HG03103 (cell line): ENCODE measurements at regions not wholly inside any gene's neighbourhood (a gene's known extent, or its start where the extent isn't known, plus 50 kb on each side); places are given as distances from the start of the nearest gene placed in this dataset.
"Not testable (repeated sequence)": the region's sequence is repeated elsewhere in the genome, so short reads cannot be mapped to it uniquely, and the experiment has no call there.

ENCODE experiments used
- ATAC-seq: cut with Tn5 transposase; IDR thresholded peaks from one replicate; pipeline ENCODE4 v1.9.1; 2021; ENCODE audit warnings: low read depth; ENCODE audit not compliant: unreplicated experiment

DNA sequence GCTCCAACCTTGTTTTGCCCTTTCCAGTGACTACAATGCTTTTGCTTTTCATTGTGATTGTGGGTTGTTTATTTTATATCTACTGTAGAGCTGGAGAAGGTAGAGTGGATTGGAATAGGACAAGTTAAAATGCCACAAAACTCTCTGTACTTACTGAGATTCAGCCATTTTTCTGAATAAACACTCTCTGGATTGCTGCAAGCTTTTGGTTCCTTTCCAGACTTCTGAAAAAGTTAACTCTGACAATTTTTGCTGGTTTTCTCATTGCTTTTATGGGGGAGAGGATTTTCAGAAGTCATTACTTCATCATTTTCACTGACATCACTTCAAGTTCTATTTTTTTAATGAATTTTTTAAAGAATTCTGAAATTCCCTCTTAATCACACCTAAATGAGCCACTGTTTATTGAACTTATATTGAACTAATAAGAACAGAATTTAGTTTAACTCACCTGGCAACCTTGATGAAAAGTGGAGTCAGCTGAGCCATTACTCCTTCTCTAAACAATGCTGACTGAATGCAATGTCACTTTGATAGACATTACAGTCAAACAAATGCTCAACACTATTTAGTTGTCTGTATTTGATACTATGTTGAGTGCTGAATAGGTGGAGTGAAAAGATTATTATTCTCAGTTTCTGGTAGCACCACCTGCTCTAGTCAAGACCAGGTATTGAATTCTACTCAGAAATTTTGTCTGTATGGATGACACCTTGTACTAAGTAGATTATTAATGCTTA is 303.5 kb downstream of the DLEU7 start:
- no peak for ATAC-seq

GRCh38 chr13:50543141-50543540 is 300.4 kb downstream of the DLEU7 start:
- ATAC-seq: no peak

DNA sequence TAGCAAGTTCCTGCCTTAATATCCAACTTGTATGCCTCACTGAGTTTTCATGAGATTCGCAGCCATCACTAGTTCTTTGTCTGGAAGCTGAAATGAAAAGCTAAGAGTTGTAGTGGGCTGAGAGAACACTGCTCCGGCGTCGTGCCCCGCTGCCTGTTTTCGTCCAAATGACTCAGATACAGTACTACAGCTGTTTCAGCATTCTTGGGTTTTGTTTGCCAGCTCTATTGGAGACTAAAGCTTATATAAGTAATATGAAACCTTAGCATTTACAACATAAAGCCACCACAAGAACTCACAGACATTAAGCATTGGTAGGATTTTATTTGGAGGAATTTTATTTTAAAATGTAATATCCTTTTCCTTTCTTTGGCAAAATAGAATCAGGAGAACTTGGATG is 299.7 kb downstream of the DLEU7 start:
- no peak for ATAC-seq

DNA sequence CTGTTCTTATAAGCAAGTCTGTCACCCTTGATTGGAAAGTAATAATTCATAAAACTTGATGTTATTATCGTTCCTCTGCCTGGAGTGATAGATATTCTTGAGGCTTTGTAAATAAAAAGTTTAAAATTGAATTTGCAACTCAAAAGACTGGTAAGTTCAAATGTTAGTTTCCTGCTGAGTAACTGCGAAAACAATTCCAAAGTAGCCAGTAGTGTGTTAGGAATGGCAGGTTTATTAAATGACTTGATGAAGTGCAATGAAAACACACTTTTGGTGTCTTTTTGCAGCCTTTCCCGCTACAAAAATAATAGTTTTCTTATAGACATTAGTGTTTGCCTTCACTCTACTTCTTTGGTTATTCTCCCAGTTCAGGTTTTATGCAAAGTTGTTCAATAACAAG is 299.3 kb downstream of the DLEU7 start:
- ATAC-seq: no peak

DNA sequence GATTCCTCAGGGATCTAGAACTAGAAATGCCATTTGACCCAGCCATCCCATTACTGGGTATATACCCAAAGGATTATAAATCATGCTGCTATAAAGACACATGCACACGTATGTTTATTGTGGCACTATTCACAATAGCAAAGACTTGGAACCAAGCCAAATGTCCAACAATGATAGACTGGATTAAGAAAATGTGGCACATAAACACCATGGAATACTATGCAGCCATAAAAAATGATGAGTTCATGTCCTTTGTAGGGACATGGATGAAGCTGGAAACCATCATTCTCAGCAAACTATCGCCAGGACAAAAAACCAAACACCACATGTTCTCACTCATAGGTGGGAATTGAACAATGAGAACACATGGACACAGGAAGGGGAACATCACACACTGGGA is 296.3 kb downstream of the DLEU7 start:
- ATAC-seq: not testable (repeated sequence)

- no peak for ATAC-seq
These were observed 294.9 kb downstream of the DLEU7 start for GRCh38 chr13:50548586-50548985.

GRCh38 chr13:50549221-50549942 is 294.1 kb downstream of the DLEU7 start:
- no peak for ATAC-seq

GRCh38 chr13:50550151-50550550 is 293.3 kb downstream of the DLEU7 start:
- no peak for ATAC-seq

GRCh38 chr13:50552424-50552966 is 291.0 kb downstream of the DLEU7 start:
- ATAC-seq: no peak

- ATAC-seq: no peak
These were observed 281.8 kb downstream of the DLEU7 start for GRCh38 chr13:50561739-50562138.

DNA sequence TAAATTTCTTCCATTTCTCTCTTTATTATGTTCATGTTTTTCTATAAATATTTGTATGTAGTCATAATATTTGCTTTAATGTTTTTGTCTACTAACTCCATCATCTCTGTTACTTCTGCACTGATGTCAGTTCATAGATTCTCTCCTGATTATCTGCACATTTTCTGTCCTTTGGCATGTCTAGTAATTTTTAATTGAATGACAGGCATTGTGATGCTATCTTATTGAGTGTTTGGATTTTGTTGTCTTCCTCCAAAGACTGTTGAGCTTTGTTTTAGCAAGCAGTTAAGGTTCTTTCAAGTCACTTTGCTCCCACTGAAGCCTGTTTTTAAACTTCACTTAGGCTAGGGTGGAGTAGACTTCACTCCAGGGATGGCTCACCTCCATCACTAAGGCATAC is 276.8 kb downstream of the DLEU7 start:
- ATAC-seq: no peak

GRCh38 chr13:50572129-50572528 is 271.4 kb downstream of the DLEU7 start:
- ATAC-seq: no peak

DNA sequence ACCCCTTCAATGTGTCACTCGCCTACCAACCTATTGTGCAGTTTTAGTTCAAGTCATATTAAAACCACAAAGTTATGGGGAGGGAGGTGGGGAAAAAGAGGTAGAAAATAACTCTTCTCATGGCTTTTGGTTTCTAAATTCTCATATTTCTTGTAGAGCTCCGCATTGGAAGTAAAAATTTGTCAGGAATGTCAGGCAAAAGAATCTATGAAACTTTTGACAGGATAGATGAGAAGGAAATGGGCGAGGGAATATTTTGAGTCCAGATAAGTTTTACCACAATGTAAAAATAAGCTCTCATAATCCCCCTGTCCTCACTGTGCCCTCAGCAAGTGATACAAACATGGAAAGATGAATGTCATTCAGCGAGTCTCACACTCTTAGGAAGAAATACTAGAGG is 270.4 kb downstream of the DLEU7 start:
- no peak for ATAC-seq

- no peak for ATAC-seq
These were observed 268.8 kb downstream of the DLEU7 start for GRCh38 chr13:50574731-50575130.

GRCh38 chr13:50575138-50575537 is 268.4 kb downstream of the DLEU7 start:
- ATAC-seq: no peak

- ATAC-seq: no peak
These were observed 267.3 kb downstream of the DLEU7 start for GRCh38 chr13:50576156-50576555.

DNA sequence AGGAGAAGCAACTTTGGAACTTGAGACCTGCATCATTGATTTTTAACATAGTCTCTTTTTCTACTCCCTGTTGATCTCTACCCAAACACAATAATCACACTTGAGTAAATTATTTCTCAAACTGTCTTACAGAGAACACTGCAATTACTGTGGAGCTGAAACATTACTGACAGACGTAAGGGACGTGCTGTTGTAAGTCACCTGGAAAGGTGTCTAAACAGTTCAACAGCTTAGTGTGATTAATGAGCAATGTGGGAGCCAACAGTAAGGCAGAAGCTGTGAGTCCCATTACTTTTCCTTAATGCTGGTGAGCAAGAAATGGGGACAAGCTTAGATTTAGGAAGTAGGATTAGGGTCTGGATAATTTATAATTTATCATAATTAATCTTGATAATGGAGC is 265.7 kb downstream of the DLEU7 start:
- ATAC-seq: no peak

DNA sequence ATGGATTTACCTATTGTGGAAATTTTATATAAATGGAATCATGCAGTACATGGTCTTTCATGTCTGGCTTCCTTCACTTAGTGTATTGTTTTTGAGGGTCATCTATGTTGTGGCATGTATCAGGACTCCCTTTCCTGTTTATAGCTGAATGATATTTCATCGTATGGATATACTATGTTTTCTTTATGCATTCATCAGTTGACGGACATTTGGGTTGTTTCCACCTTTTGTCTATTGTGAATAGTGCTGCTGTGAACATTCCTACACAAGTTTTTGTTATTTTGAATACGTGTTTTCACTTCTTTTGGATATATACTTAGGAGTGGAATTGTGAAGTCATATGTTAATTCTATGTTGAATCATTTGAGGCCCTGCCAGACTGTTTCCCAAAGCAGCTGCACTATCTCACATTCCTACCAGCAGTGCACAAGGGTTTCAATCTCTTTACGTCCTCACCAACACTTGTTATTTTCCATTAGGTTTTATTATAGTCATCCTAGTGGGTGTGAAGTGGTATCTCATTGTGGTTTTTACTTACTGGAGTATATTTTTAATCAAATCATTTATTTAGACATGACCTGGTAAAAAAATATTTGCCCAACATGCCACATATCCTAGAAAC is 262.7 kb downstream of the DLEU7 start:
- ATAC-seq: no peak

DNA sequence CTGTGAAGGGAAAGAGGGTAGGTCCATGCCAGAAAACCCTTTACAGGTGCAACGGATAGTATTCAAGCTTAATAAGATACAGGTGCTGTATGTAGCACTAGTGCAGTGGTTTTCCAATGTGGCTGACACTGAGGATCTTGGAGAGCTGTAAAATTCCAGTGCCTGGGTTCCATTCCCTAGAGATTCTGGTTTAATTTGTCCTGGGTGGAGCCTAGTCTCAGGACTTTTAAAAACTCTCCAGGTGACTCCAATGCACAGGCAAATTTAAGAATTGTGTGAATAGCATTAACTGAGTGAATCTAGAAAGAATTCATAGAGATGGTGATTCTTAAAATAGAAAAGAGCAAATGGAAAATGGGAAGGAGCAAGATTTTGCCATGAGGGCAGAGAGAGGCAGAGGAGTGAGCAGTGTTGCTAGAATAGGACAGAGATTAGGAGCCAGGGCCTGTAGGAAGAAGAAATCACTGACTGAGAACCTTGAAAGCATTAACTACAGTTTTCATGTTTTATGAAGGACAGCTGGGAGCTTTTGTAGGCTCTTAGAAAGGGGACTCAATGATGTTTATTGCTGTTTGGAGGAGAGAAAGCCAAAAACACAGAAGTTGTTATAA is 261.8 kb downstream of the DLEU7 start:
- ATAC-seq: no peak

GRCh38 chr13:50584856-50585580 is 258.5 kb downstream of the DLEU7 start:
- no peak for ATAC-seq
